CD8-positive, alpha-beta memory T cell (primary cell): ENCODE measurements at regions not wholly inside any gene's neighbourhood (a gene's known extent, or its start where the extent isn't known, plus 50 kb on each side); places are given as distances from the start of the nearest gene placed in this dataset.

Experiments
- CTCF ChIA-PET: fragments of 350-600 bp; sonication (Branson Sonifier 250); formaldehyde crosslinking; loops from one replicate; lab custom pipeline; 2021; ENCODE audit warnings: antibody characterized with exemption; lab: Charles Lee
- POLR2A ChIA-PET: fragments of 350-600 bp; sonication (Branson Sonifier 250); formaldehyde crosslinking; loops from one replicate; lab custom pipeline; 2021; ENCODE audit warnings: antibody characterized with exemption; lab: Charles Lee
- DNase-seq, 5 donors: peaks; one replicate each; pipeline versions ENCODE4 v3.0.0 to v3.0.0-alpha.2; 2020 to 2022; ENCODE audit warnings: mixed read lengths in 1 of 5
- H3K27ac ChIP-seq: one replicate; pipeline ENCODE4 v1.7.0; 2013; ENCODE audit warnings: low read depth, mild to moderate bottlenecking, low read length, moderate library complexity
- H3K27me3 ChIP-seq: 2 replicates; pipeline ENCODE4 v1.7.0; 2013; ENCODE audit warnings: low read length, mild to moderate bottlenecking; ENCODE audit not compliant: insufficient read depth, poor library complexity, severe bottlenecking
- H3K36me3 ChIP-seq: 2 replicates; pipeline ENCODE4 v1.7.0; 2013; ENCODE audit warnings: mild to moderate bottlenecking, low read length, moderate library complexity; ENCODE audit not compliant: insufficient read depth
- H3K4me1 ChIP-seq: 2 replicates; pipeline ENCODE4 v1.7.0; 2013; ENCODE audit warnings: mild to moderate bottlenecking, low read length, moderate library complexity; ENCODE audit not compliant: insufficient read depth
- H3K4me3 ChIP-seq: 2 replicates; pipeline ENCODE4 v1.7.0; 2013; ENCODE audit warnings: mild to moderate bottlenecking, low read length
- H3K9me3 ChIP-seq: 2 replicates; pipeline ENCODE4 v1.7.0; 2013; ENCODE audit warnings: mild to moderate bottlenecking, low read length
- H3K27ac Mint-ChIP-seq, 8 donors: one replicate each; pipeline ENCODE4 v1.8.0; 2020 to 2021; ENCODE audit warnings: mixed read lengths in 8 of 8, mild to moderate bottlenecking in 6 of 8, inconsistent platforms in 3 of 8, moderate library complexity in 3 of 8
- H3K27me3 Mint-ChIP-seq, 2 donors: one replicate each; pipeline ENCODE4 v1.8.0; 2020 to 2021; ENCODE audit warnings: mixed read lengths in 2 of 2, mild to moderate bottlenecking in 1 of 2, moderate library complexity in 1 of 2
- H3K36me3 Mint-ChIP-seq, 3 donors: one replicate each; pipeline ENCODE4 v1.8.0; 2020 to 2021; ENCODE audit warnings: mixed read lengths in 3 of 3, inconsistent platforms in 1 of 3, mild to moderate bottlenecking in 1 of 3
- H3K4me1 Mint-ChIP-seq, 3 donors: one replicate each; pipeline ENCODE4 v1.8.0; 2020 to 2021; ENCODE audit warnings: mixed read lengths in 3 of 3, inconsistent platforms in 1 of 3, mild to moderate bottlenecking in 1 of 3
- H3K4me3 Mint-ChIP-seq, 7 donors: one replicate each; pipeline ENCODE4 v1.8.0; 2020 to 2021; ENCODE audit warnings: mixed read lengths in 7 of 7, mild to moderate bottlenecking in 6 of 7, moderate library complexity in 4 of 7, inconsistent platforms in 2 of 7
- H3K9me3 Mint-ChIP-seq, 5 donors: one replicate each; pipeline ENCODE4 v1.8.0; 2020 to 2022; ENCODE audit warnings: mixed read lengths in 5 of 5, mild to moderate bottlenecking in 3 of 5, moderate library complexity in 2 of 5, inconsistent platforms in 1 of 5

GRCh38 chr6:92369309-92369708 is 1050.0 kb downstream of the EPHA7 start:
- Histone ChIP-seq H3K36me3 (no peaks in the 10 kb centered on the region), H3K4me1 (no peaks in the 10 kb centered on the region), H3K27ac (no peak overlapping the region), H3K9me3 (peaks cover 6% of the 10 kb centered on the region), H3K4me3 (no peak overlapping the region), H3K27me3 (no peaks in the 10 kb centered on the region)
- Mint-ChIP-seq H3K27me3 (no peaks in the 10 kb centered on the region), H3K27ac (no peak overlapping the region), H3K36me3 (no peaks in the 10 kb centered on the region), H3K4me3 (no peak overlapping the region), H3K9me3 (peaks cover 0 to 36% (median 2%) of the 10 kb centered on the region in 5 donors), H3K4me1 (no peaks in the 10 kb centered on the region)
- no peak for DNase-seq
- ChIA-PET CTCF (no interaction called here), POLR2A (no interaction called here)

GRCh38 chr6:92364948-92365541 is 1054.3 kb downstream of the EPHA7 start:
- CTCF ChIA-PET = no interaction called here
- H3K36me3 Mint-ChIP-seq = no peaks in the 10 kb centered on the region
- H3K27ac ChIP-seq = no peak overlapping the region
- peaks cover 0 to 35% (median 0%) of the 10 kb centered on the region in 5 donors for H3K9me3 Mint-ChIP-seq
- H3K4me1 Mint-ChIP-seq = no peaks in the 10 kb centered on the region
- no peak overlapping the region for H3K4me3 Mint-ChIP-seq
- H3K4me3 ChIP-seq = no peak overlapping the region
- POLR2A ChIA-PET = no interaction called here
- H3K27ac Mint-ChIP-seq = no peak overlapping the region
- H3K9me3 ChIP-seq = peaks cover 6% of the 10 kb centered on the region
- no peaks in the 10 kb centered on the region for H3K36me3 ChIP-seq
- H3K27me3 Mint-ChIP-seq = no peaks in the 10 kb centered on the region
- no peaks in the 10 kb centered on the region for H3K27me3 ChIP-seq
- H3K4me1 ChIP-seq = no peaks in the 10 kb centered on the region
- no peak for DNase-seq

GRCh38 chr6:92363111-92363510 is 1056.2 kb downstream of the EPHA7 start:
- Mint-ChIP-seq H3K9me3 (peaks cover 0 to 36% (median 3%) of the 10 kb centered on the region in 5 donors), H3K4me3 (no peak overlapping the region), H3K27ac (no peak overlapping the region), H3K36me3 (no peaks in the 10 kb centered on the region), H3K27me3 (no peaks in the 10 kb centered on the region), H3K4me1 (no peaks in the 10 kb centered on the region)
- Histone ChIP-seq H3K27ac (no peak overlapping the region), H3K27me3 (no peaks in the 10 kb centered on the region), H3K36me3 (no peaks in the 10 kb centered on the region), H3K4me3 (no peak overlapping the region), H3K9me3 (peaks cover 6% of the 10 kb centered on the region), H3K4me1 (no peaks in the 10 kb centered on the region)
- ChIA-PET CTCF (no interaction called here), POLR2A (no interaction called here)
- DNase-seq = no peak

GRCh38 chr6:92362404-92362803 is 1057.0 kb downstream of the EPHA7 start:
- ChIA-PET POLR2A (no interaction called here), CTCF (no interaction called here)
- Histone ChIP-seq H3K27me3 (no peaks in the 10 kb centered on the region), H3K27ac (no peak overlapping the region), H3K4me1 (no peaks in the 10 kb centered on the region), H3K9me3 (peaks cover 6% of the 10 kb centered on the region), H3K36me3 (no peaks in the 10 kb centered on the region), H3K4me3 (no peak overlapping the region)
- Mint-ChIP-seq H3K27ac (no peak overlapping the region), H3K4me3 (no peak overlapping the region), H3K27me3 (no peaks in the 10 kb centered on the region), H3K9me3 (peaks cover 0 to 36% (median 3%) of the 10 kb centered on the region in 5 donors), H3K4me1 (no peaks in the 10 kb centered on the region), H3K36me3 (no peaks in the 10 kb centered on the region)
- no peak for DNase-seq

- no peaks in the 10 kb centered on the region for H3K4me1 ChIP-seq
- no peaks in the 10 kb centered on the region for H3K36me3 Mint-ChIP-seq
- no peaks in the 10 kb centered on the region for H3K27me3 Mint-ChIP-seq
- no peaks in the 10 kb centered on the region for H3K27me3 ChIP-seq
- no peaks in the 10 kb centered on the region for H3K36me3 ChIP-seq
- no peak overlapping the region for H3K27ac Mint-ChIP-seq
- H3K4me3 Mint-ChIP-seq = no peak overlapping the region
- ChIA-PET POLR2A (no interaction called here), CTCF (no interaction called here)
- peaks cover 0 to 36% (median 3%) of the 10 kb centered on the region in 5 donors for H3K9me3 Mint-ChIP-seq
- no peak overlapping the region for H3K27ac ChIP-seq
- H3K9me3 ChIP-seq = peaks cover 6% of the 10 kb centered on the region
- H3K4me3 ChIP-seq = no peak overlapping the region
- no peaks in the 10 kb centered on the region for H3K4me1 Mint-ChIP-seq
- no peak for DNase-seq
Measured at GRCh38 chr6:92361990-92362389, 1057.4 kb downstream of the EPHA7 start.

GRCh38 chr6:92354270-92354829 is 1065.0 kb downstream of the EPHA7 start:
- ChIA-PET CTCF (no interaction called here), POLR2A (no interaction called here)
- Mint-ChIP-seq H3K4me1 (no peaks in the 10 kb centered on the region), H3K27me3 (no peaks in the 10 kb centered on the region), H3K4me3 (no peak overlapping the region), H3K27ac (no peak overlapping the region), H3K36me3 (peaks cover 0 to 2% (median 0%) of the 10 kb centered on the region in 3 donors), H3K9me3 (peaks cover 4 to 22% (median 11%) of the 10 kb centered on the region in 5 donors)
- Histone ChIP-seq H3K27me3 (no peaks in the 10 kb centered on the region), H3K36me3 (no peaks in the 10 kb centered on the region), H3K4me3 (no peak overlapping the region), H3K27ac (no peak overlapping the region), H3K4me1 (no peaks in the 10 kb centered on the region), H3K9me3 (no peaks in the 10 kb centered on the region)
- DNase-seq = no peak

- H3K9me3 Mint-ChIP-seq = peaks cover 4 to 27% (median 13%) of the 10 kb centered on the region in 5 donors
- no peak overlapping the region for H3K27ac Mint-ChIP-seq
- no peak overlapping the region for H3K4me3 Mint-ChIP-seq
- H3K36me3 ChIP-seq = no peaks in the 10 kb centered on the region
- no peak overlapping the region for H3K4me3 ChIP-seq
- no peaks in the 10 kb centered on the region for H3K9me3 ChIP-seq
- H3K4me1 ChIP-seq = no peaks in the 10 kb centered on the region
- ChIA-PET CTCF (no interaction called here), POLR2A (no interaction called here)
- no peak overlapping the region for H3K27ac ChIP-seq
- peaks cover 0 to 2% (median 0%) of the 10 kb centered on the region in 3 donors for H3K36me3 Mint-ChIP-seq
- H3K4me1 Mint-ChIP-seq = no peaks in the 10 kb centered on the region
- DNase-seq = no peak
- no peaks in the 10 kb centered on the region for H3K27me3 Mint-ChIP-seq
- H3K27me3 ChIP-seq = no peaks in the 10 kb centered on the region
Measured at GRCh38 chr6:92352130-92352529, 1067.2 kb downstream of the EPHA7 start.

GRCh38 chr6:92341201-92341600 is 1078.2 kb downstream of the EPHA7 start:
- Histone ChIP-seq H3K4me1 (no peaks in the 10 kb centered on the region), H3K36me3 (no peaks in the 10 kb centered on the region), H3K9me3 (no peaks in the 10 kb centered on the region), H3K4me3 (no peak overlapping the region), H3K27me3 (no peaks in the 10 kb centered on the region), H3K27ac (no peak overlapping the region)
- Mint-ChIP-seq H3K36me3 (no peaks in the 10 kb centered on the region), H3K27ac (no peak overlapping the region), H3K27me3 (peaks cover 0 to 2% of the 10 kb centered on the region in 2 donors), H3K4me1 (no peaks in the 10 kb centered on the region), H3K9me3 (peaks cover 0 to 7% (median 3%) of the 10 kb centered on the region in 5 donors), H3K4me3 (no peak overlapping the region)
- DNase-seq = no peak
- CTCF ChIA-PET = no interaction called here
- POLR2A ChIA-PET = no interaction called here
